Astrocyte of the spinal cord (primary cell): ENCODE measurements at regions not wholly inside any gene's neighbourhood (a gene's known extent, or its start where the extent isn't known, plus 50 kb on each side); places are given as distances from the start of the nearest gene placed in this dataset.

Source experiments
- DNase-seq: peaks from one replicate; pipeline ENCODE4 v3.0.0; 2011; ENCODE audit warnings: low read depth, low spot score
- H3K4me3 ChIP-seq: 2 replicates; pipeline ENCODE4 v1.5.1; 2011; ENCODE audit warnings: low read depth, mild to moderate bottlenecking, low read length, moderate library complexity
- in situ Hi-C: cut with HindIII; loops from 2 replicates; pipeline ENCODE4 v1.10.0; 2017; ENCODE audit warnings: low sequenced_read_pairs
- TF ChIP-seq, protein P1 (sequence below): IDR thresholded peaks from 2 replicates; pipeline ENCODE4 v1.5.1; 2012; ENCODE audit warnings: low read depth, mild to moderate bottlenecking, low read length, inconsistent platforms

DNA sequence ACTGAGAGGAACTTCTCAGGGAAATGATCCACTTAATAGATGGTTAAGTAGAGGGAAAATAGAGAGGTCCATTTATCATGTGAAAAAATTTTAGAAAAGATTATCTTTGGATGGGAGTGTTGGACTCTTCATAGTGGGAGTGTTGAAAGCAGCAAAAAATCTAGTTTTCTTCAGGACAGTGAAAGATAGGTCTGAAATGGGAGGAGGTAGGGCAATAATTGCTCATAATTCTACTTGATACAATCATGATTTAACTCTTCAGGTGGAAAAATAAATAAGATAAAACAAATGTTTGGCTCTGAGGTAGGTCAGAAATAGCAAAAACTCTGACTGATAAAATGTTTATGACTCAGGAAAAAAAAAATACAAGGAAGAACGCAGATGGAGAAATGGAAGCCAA is 144.1 kb upstream of the DPH6 start:
- TF ChIP-seq, protein P1, sequence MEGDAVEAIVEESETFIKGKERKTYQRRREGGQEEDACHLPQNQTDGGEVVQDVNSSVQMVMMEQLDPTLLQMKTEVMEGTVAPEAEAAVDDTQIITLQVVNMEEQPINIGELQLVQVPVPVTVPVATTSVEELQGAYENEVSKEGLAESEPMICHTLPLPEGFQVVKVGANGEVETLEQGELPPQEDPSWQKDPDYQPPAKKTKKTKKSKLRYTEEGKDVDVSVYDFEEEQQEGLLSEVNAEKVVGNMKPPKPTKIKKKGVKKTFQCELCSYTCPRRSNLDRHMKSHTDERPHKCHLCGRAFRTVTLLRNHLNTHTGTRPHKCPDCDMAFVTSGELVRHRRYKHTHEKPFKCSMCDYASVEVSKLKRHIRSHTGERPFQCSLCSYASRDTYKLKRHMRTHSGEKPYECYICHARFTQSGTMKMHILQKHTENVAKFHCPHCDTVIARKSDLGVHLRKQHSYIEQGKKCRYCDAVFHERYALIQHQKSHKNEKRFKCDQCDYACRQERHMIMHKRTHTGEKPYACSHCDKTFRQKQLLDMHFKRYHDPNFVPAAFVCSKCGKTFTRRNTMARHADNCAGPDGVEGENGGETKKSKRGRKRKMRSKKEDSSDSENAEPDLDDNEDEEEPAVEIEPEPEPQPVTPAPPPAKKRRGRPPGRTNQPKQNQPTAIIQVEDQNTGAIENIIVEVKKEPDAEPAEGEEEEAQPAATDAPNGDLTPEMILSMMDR, result no peak
- in situ Hi-C loops, result no loop called here
- DNase-seq, result peak; percentile 19
- H3K4me3 ChIP-seq, result no peak overlapping the region

DNA sequence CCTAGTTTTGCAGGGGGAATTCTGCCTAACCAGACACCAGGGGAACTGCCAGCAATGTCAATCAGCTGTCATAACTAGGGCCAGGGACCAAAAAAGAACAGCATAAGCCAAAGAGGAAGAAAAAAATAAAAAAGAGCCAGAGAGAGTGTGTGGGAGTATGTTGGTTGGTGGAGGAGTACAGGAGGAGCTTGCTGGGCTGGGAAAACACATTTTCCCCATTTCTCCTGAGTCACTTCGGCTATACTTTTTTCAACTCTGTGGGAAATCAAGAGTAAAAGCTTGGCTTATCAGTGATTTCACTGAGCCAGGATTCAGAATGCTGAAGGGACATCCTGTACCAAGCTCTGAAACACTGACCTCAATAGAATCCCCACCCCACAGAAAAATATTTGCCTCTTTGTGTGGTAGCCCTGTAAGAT is 144.7 kb upstream of the DPH6 start:
- peak; percentile 92 for DNase-seq
- TF ChIP-seq, protein P1, result no peak
- H3K4me3 ChIP-seq, result no peak overlapping the region
- in situ Hi-C loops, result no loop called here

DNA sequence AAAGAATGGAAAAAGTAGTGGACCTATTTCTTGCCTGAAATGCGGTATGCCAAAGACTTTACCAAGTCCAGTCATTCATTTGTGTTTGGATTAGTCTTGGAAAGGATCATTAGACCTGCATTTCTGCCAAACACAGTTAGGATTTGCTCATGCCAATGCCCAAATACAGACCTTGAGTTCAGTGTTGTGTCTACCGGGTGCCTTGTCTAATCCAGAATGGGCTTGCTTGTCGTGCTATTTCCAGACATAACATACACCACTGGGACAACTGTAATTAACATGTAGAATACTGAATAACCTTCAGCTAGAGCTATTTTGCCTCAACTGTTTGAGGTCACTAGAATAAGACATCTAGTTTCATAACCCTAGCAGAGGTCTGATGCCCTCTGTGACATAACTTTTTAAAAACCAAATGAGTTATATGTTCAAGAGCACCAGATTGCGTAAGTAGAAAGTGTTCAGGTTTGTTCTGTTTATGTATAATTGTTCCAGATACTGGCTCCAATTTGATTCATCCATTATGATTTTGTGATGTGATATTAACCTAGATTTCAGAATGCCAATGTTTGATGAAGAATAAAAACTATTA is 145.3 kb upstream of the DPH6 start:
- no peak for DNase-seq
- TF ChIP-seq, protein P1, result no peak
- no peak overlapping the region for H3K4me3 ChIP-seq
- in situ Hi-C loops, result no loop called here

DNA sequence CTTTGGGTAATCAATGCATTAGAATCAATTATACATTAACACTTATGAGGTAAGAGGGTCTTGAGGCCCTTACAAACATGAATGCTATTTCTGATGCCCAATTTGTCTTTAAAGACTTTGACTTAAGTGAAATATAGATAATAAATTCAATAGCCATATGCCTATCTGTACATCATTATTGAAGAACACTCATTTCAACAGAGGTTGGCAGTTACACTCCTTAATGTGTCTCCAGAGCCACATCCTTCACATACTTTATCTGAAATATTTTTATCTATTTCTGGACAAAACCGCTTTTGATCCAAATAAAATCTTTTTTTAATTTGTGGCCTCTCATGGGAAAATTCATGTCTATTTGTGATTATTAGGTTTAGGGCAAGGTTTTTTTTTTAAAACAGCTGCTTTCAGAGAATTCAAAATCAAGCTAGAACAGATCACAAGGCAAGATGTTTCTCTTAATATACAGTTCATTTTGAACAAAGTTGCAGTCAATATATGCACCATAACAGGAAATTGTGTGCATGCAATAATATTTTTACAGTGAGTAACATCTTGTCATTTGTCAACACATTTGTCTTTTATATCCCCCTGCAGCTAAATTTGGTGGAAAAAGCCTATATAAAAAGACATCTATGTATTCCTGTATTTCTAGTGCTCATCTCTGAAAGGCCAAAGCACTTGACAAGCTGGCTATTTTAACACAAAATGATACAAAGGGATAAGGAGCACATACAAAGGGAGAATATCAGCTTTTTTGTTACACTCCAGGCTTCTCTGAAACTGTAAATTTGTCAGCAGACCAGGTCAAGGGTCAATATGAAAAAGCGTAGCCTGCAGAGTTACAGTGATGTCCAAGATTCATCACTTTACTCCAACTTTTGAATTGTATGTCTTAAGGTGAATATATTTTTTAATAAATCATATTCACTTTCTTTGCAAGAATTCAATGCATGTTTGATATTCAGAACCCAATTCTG is 146.2 kb upstream of the DPH6 start:
- peak; percentile 53 for DNase-seq
- H3K4me3 ChIP-seq, result no peak overlapping the region
- TF ChIP-seq, protein P1, result no peak
- in situ Hi-C loops, result no loop called here

DNA sequence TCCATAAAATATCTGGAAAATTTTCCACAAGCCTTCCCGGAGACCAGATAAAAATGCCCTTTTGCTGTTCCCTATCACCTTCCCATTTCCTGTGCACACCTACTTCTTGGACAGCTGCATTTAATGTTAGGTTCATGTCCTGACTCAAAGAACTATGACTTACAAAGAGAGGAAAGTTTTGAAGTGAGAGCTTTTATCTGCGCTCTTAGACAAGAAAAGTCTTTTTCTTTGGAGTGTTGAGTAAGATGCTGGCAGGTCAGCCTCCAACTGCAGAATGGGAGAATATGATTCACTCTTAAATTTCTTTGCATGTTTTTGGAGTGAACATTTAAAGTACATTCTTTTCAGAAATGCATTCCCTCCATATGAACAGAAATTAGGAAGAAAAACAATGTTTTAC is 147.3 kb upstream of the DPH6 start:
- TF ChIP-seq, protein P1, result no peak
- in situ Hi-C loops, result no loop called here
- no peak overlapping the region for H3K4me3 ChIP-seq
- peak; percentile 56 for DNase-seq

DNA sequence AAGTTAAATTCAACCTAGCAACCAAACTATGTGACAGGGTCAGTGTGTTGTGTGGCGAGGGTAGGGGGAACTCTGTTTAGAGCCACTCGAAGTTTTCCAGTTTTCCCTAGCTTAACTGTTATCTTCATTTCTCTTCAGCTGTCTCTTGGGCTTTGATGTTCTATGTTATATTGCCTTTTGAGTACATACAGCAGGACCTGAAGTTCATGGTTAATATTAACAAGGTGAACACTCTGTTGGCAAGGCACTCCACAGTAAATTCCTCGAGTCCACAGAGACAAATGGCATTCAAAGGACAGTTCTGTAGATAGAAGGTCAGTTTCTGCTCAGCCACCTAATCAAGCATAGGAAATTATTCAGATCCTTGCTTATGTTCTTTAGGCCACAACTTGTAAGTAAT is 147.9 kb upstream of the DPH6 start:
- in situ Hi-C loops, result no loop called here
- DNase-seq, result no peak
- TF ChIP-seq, protein P1, result no peak
- no peak overlapping the region for H3K4me3 ChIP-seq
